ENCODE measurements at regions not wholly inside any gene's neighbourhood (a gene's known extent, or its start where the extent isn't known, plus 50 kb on each side); places are given as distances from the start of the nearest gene placed in this dataset.
A peak's percentile ranks its signal among the peaks of the same experiment; 100 is the strongest.

- FAIRE-seq (no peak), ATAC-seq (no peak), DNase-seq (ENCODE audit: low spot score) (no peak)
- H3K4me2 ChIP-seq (ENCODE audit: low read depth, low read length): no peak overlapping the region
- H3K27ac ChIP-seq (ENCODE audit: extremely low read length, insufficient read depth, low read length): no peak overlapping the region
- ChIA-PET POLR2A (no interaction called here), CTCF (ENCODE audit: low intra/inter-chr PET ratio, low total read pairs) (no interaction called here)
- intact Hi-C loops (cut with micrococcal nuclease; ENCODE audit: unreplicated experiment) (no loop called here), in situ Hi-C loops (cut with HindIII; ENCODE audit: extremely low pct_ligation_motif_present, low pct_unique_long_range_greater_than_20kb) (no loop called here)
- H4K20me1 ChIP-seq (ENCODE audit: insufficient read depth, low read length): no peaks in the 10 kb centered on the region
- H3K27me3 ChIP-seq (ENCODE audit: control insufficient read depth in 1 of 2, insufficient read depth in 2 of 2, low read length in 2 of 2): no peaks in the 10 kb centered on the region
- H3K79me2 ChIP-seq (ENCODE audit: insufficient read depth, low read length): no peaks in the 10 kb centered on the region
- H3K9me3 ChIP-seq (ENCODE audit: low read length): no peaks in the 10 kb centered on the region
- BruUV-seq (replicated peaks): no TSS peak
- TF ChIP-seq TCF7 (IDR thresholded peaks at IDR 0.05; ENCODE audit: low read depth): no peak
- TF ChIP-seq YY1 (IDR thresholded peaks at IDR 0.05; ENCODE audit: insufficient read depth, insufficient replicate concordance, low read depth, low read length): no peak
- TF ChIP-seq ZSCAN12 (CRISPR knock-in tag; IDR thresholded peaks at IDR 0.05): no peak
- no peak for TF ChIP-seq ZBTB49 (CRISPR knock-in tag; IDR thresholded peaks at IDR 0.05; ENCODE audit: borderline replicate concordance)
- no peak for TF ChIP-seq ZNF589 (CRISPR knock-in tag; conservative IDR thresholded peaks at IDR 0.05)
- H3K9ac ChIP-seq (ENCODE audit: insufficient read depth, low read depth, low read length): no peak overlapping the region
- WGBS (ENCODE audit: low lambda C conversion rate): 22% methylated on average over 7 of the region's 7 CpGs
- H3K36me3 ChIP-seq (replicated peaks in 1 of 2; ENCODE audit: control insufficient read depth in 1 of 2, insufficient read depth in 2 of 2, low read length in 2 of 2): no peaks in the 10 kb centered on the region
- H3K4me1 ChIP-seq (ENCODE audit: insufficient read depth, low read length): no peaks in the 10 kb centered on the region
- no peak overlapping the region for H3K4me3 ChIP-seq (replicated peaks in 1 of 3; ENCODE audit: insufficient read depth in 1 of 3, low read depth in 2 of 3, low read length in 3 of 3)
- no peak overlapping the region for H2AFZ ChIP-seq (ENCODE audit: low read length)
These were observed 421.5 kb downstream of the RWDD3 start for GRCh38 chr1:95655321-95656020.

- H3K27ac ChIP-seq (ENCODE audit: extremely low read length, insufficient read depth, low read length): no peak overlapping the region
- H3K4me3 ChIP-seq (replicated peaks in 1 of 3; ENCODE audit: insufficient read depth in 1 of 3, low read depth in 2 of 3, low read length in 3 of 3): no peak overlapping the region
- H3K27me3 ChIP-seq (ENCODE audit: control insufficient read depth in 1 of 2, insufficient read depth in 2 of 2, low read length in 2 of 2): no peaks in the 10 kb centered on the region
- ChIA-PET CTCF (ENCODE audit: low intra/inter-chr PET ratio, low total read pairs) (no interaction called here), POLR2A (no interaction called here)
- no peak overlapping the region for H3K9ac ChIP-seq (ENCODE audit: insufficient read depth, low read depth, low read length)
- 12% methylated on average over 4 of the region's 4 CpGs for WGBS (ENCODE audit: low lambda C conversion rate)
- H3K4me2 ChIP-seq (ENCODE audit: low read depth, low read length): no peak overlapping the region
- ATAC-seq (no peak), FAIRE-seq (no peak), DNase-seq (ENCODE audit: low spot score) (no peak)
- H3K79me2 ChIP-seq (ENCODE audit: insufficient read depth, low read length): no peaks in the 10 kb centered on the region
- H3K4me1 ChIP-seq (ENCODE audit: insufficient read depth, low read length): no peaks in the 10 kb centered on the region
- H4K20me1 ChIP-seq (ENCODE audit: insufficient read depth, low read length): no peaks in the 10 kb centered on the region
- no peaks in the 10 kb centered on the region for H3K36me3 ChIP-seq (replicated peaks in 1 of 2; ENCODE audit: control insufficient read depth in 1 of 2, insufficient read depth in 2 of 2, low read length in 2 of 2)
- BruUV-seq (replicated peaks): no TSS peak
- in situ Hi-C loops (cut with HindIII; ENCODE audit: extremely low pct_ligation_motif_present, low pct_unique_long_range_greater_than_20kb): no loop called here
- intact Hi-C loops (cut with micrococcal nuclease; ENCODE audit: unreplicated experiment): no loop called here
- no peak overlapping the region for H2AFZ ChIP-seq (ENCODE audit: low read length)
- H3K9me3 ChIP-seq (ENCODE audit: low read length): no peaks in the 10 kb centered on the region
- TF ChIP-seq TBX3 (IDR thresholded peaks at IDR 0.05; ENCODE audit: borderline replicate concordance): no peak
- no peak for TF ChIP-seq ZNF766 (CRISPR knock-in tag; IDR thresholded peaks at IDR 0.05; ENCODE audit: borderline replicate concordance)
- no peak for TF ChIP-seq MAX (IDR thresholded peaks at IDR 0.05)
- TF ChIP-seq ZFYVE20 (CRISPR knock-in tag; IDR thresholded peaks at IDR 0.05; ENCODE audit: borderline replicate concordance, low read depth): no peak
- no peak for TF ChIP-seq ZNF382 (CRISPR knock-in tag; IDR thresholded peaks at IDR 0.05; ENCODE audit: borderline replicate concordance)
- TF ChIP-seq FOSL1 (CRISPR knock-in tag; IDR thresholded peaks at IDR 0.05; ENCODE audit: borderline replicate concordance): no peak
- TF ChIP-seq MAFF (IDR thresholded peaks at IDR 0.05; ENCODE audit: low read depth, low read length): peak; percentile 50
- TF ChIP-seq ZNF263 (CRISPR knock-in tag; IDR thresholded peaks at IDR 0.05): no peak
- no peak for TF ChIP-seq CSRNP2 (CRISPR knock-in tag; conservative IDR thresholded peaks at IDR 0.05; ENCODE audit: low read depth)
- no peak for TF ChIP-seq ZMAT5 (CRISPR knock-in tag; IDR thresholded peaks at IDR 0.05; ENCODE audit: borderline replicate concordance, low read depth)
These were observed 423.2 kb downstream of the RWDD3 start for GRCh38 chr1:95657248-95657647.
